Left ventricle myocardium inferior (tissue), 1 donor: ENCODE measurements at regions not wholly inside any gene's neighbourhood (a gene's known extent, or its start where the extent isn't known, plus 50 kb on each side); places are given as distances from the start of the nearest gene placed in this dataset.

ENCODE experiments used
- DNase-seq: peaks from one replicate; pipeline ENCODE4 v3.0.0-alpha.2; 2020
- H3K27ac ChIP-seq: fragments of 200-600 bp; replicated peaks from 2 replicates; pipeline ENCODE4 v1.8.0; 2021
- H3K27me3 ChIP-seq: fragments of 200-600 bp; 2 replicates; pipeline ENCODE4 v1.8.0; 2021; ENCODE audit warnings: low read depth
- H3K36me3 ChIP-seq: fragments of 200-600 bp; 2 replicates; pipeline ENCODE4 v1.8.0; 2021
- H3K4me1 ChIP-seq: fragments of 200-600 bp; 2 replicates; pipeline ENCODE4 v1.8.0; 2021
- H3K4me3 ChIP-seq: fragments of 200-600 bp; 2 replicates; pipeline ENCODE4 v1.8.0; 2021; ENCODE audit warnings: mild to moderate bottlenecking, moderate library complexity
- H3K9me3 ChIP-seq: fragments of 200-600 bp; replicated peaks from 2 replicates; pipeline ENCODE4 v1.8.0; 2021
- intact Hi-C: fragments of 100-400 bp; cut with micrococcal nuclease; formaldehyde crosslinking; loops from one replicate; pipeline ENCODE4 v1.11.0; 2022
- TF ChIP-seq, protein P1 (sequence below): fragments of 200-600 bp; IDR thresholded peaks from 2 replicates; pipeline ENCODE4 v1.8.0; 2021; ENCODE audit warnings: antibody characterized with exemption, mild to moderate bottlenecking, borderline replicate concordance
- donor health status: DM: no; HTN: yes; CAD: no; lungs with severe emphysema.

GRCh38 chr10:124265776-124266467 is 152.8 kb downstream of the OAT start:
- no peaks in the 10 kb centered on the region for H3K27me3 ChIP-seq
- H3K4me1 ChIP-seq = no peaks in the 10 kb centered on the region
- no peak overlapping the region for H3K4me3 ChIP-seq
- H3K27ac ChIP-seq = no peak overlapping the region
- H3K9me3 ChIP-seq = no peaks in the 10 kb centered on the region
- DNase-seq = no peak
- H3K36me3 ChIP-seq = no peaks in the 10 kb centered on the region
- intact Hi-C loops = loop anchor here (10.0 kb wide), 1 partner anchor 271 kb away; no protein-coding TSS in a partner anchor
- TF ChIP-seq, protein P1, sequence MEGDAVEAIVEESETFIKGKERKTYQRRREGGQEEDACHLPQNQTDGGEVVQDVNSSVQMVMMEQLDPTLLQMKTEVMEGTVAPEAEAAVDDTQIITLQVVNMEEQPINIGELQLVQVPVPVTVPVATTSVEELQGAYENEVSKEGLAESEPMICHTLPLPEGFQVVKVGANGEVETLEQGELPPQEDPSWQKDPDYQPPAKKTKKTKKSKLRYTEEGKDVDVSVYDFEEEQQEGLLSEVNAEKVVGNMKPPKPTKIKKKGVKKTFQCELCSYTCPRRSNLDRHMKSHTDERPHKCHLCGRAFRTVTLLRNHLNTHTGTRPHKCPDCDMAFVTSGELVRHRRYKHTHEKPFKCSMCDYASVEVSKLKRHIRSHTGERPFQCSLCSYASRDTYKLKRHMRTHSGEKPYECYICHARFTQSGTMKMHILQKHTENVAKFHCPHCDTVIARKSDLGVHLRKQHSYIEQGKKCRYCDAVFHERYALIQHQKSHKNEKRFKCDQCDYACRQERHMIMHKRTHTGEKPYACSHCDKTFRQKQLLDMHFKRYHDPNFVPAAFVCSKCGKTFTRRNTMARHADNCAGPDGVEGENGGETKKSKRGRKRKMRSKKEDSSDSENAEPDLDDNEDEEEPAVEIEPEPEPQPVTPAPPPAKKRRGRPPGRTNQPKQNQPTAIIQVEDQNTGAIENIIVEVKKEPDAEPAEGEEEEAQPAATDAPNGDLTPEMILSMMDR = no peak

DNA sequence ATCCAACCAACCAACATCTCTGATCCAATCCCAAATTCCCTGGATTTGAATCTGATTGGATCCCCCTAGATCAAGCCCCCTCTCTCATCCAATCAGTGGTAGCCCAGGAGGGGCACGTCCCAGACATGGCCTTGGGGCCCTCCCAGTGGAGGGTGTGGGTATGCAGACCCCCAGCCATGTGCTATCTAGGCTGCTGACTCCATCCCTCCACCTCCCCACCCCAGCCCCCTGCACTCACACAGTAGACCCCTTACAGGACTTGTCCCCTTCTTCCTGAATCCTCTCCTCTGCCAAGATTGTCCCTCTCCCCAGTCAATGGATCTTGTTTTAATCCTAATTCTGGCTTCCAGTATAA is 153.4 kb downstream of the OAT start:
- no peaks in the 10 kb centered on the region for H3K9me3 ChIP-seq
- intact Hi-C loops = loop anchor here (10.0 kb wide), 1 partner anchor 271 kb away; no protein-coding TSS in a partner anchor
- H3K4me3 ChIP-seq = no peak overlapping the region
- H3K27me3 ChIP-seq = no peaks in the 10 kb centered on the region
- H3K27ac ChIP-seq = no peak overlapping the region
- TF ChIP-seq, protein P1 = no peak
- no peak for DNase-seq
- H3K4me1 ChIP-seq = no peaks in the 10 kb centered on the region
- H3K36me3 ChIP-seq = no peaks in the 10 kb centered on the region

DNA sequence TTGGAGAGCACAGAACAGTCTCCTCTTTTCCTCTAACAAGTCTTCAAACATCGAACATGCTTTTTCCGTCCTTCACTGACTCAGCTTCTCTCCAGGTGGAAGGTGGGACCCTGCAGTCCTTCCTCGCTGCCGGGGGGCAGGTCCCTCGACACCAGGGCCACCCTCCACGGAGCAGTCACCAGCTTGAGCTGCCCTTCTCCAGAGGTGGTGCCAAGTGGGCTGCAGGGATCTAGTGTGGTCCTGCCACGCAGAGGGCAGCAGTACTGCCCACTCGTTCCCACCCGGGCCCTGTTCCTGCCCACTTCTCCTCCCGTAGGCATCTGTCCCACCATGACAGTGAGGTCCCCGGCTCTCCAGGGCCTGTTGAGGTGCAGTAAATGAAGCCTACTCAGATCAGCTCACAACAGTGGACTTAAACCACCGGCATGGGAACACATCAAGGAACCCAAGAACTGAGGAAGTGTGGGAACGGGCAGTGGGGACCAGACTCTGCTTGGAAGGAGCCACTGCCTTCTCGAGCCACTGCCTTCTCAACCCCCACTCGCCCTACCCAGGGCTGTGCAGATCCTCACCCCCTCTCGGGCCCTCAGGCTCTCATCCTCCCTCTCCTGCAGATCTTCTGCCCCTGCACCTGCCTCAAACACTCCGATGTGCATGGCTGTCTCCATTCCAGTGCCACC is 153.9 kb downstream of the OAT start:
- no peak overlapping the region for H3K4me3 ChIP-seq
- no peaks in the 10 kb centered on the region for H3K4me1 ChIP-seq
- intact Hi-C loops = loop anchor here (10.0 kb wide), 1 partner anchor 270 kb away; no protein-coding TSS in a partner anchor
- DNase-seq = no peak
- H3K27me3 ChIP-seq = no peaks in the 10 kb centered on the region
- H3K36me3 ChIP-seq = no peaks in the 10 kb centered on the region
- TF ChIP-seq, protein P1 = no peak
- H3K27ac ChIP-seq = no peak overlapping the region
- H3K9me3 ChIP-seq = peaks cover under 1% of the 10 kb centered on the region

GRCh38 chr10:124264271-124264670 is 154.5 kb downstream of the OAT start:
- intact Hi-C loops = loop anchor here (10.0 kb wide), 1 partner anchor 269 kb away; no protein-coding TSS in a partner anchor

DNA sequence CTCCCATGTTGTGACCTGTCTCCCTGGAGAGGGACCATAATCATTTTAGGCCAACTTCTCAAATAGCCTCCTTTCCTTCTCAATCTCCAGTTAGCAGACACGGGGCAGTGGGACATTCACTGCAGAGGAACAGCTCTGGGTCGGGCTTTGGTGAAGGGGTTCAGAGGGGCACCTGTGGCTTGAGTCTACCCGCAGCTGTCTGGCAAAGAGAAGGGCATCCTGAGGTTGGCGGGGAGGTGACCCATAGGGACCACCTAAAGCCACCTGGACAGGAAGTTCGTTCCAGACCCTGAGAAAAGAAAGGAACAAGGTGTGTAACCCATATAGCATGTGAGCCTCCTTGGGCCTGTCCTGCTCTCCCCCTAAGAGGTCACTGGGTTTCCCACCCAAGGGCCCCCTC is 155.0 kb downstream of the OAT start:
- DNase-seq = no peak
- no peak overlapping the region for H3K27ac ChIP-seq
- TF ChIP-seq, protein P1 = no peak
- H3K4me1 ChIP-seq = no peaks in the 10 kb centered on the region
- H3K27me3 ChIP-seq = peaks cover 5% of the 10 kb centered on the region
- no peak overlapping the region for H3K4me3 ChIP-seq
- H3K36me3 ChIP-seq = no peaks in the 10 kb centered on the region
- intact Hi-C loops = loop anchor here (10.0 kb wide), 1 partner anchor 269 kb away; no protein-coding TSS in a partner anchor
- H3K9me3 ChIP-seq = peaks cover 12% of the 10 kb centered on the region

More at GRCh38 chr10:124264271-124264670, 154.5 kb downstream of the OAT start:
- H3K27me3 ChIP-seq = peaks cover 2% of the 10 kb centered on the region
- TF ChIP-seq, protein P1 = no peak
- H3K36me3 ChIP-seq = no peaks in the 10 kb centered on the region
- peaks cover 6% of the 10 kb centered on the region for H3K9me3 ChIP-seq
- DNase-seq = no peak
- no peak overlapping the region for H3K27ac ChIP-seq
- no peak overlapping the region for H3K4me3 ChIP-seq
- H3K4me1 ChIP-seq = no peaks in the 10 kb centered on the region
